ENCODE measurements at regions not wholly inside any gene's neighbourhood (a gene's known extent, or its start where the extent isn't known, plus 50 kb on each side); places are given as distances from the start of the nearest gene placed in this dataset.

DNA sequence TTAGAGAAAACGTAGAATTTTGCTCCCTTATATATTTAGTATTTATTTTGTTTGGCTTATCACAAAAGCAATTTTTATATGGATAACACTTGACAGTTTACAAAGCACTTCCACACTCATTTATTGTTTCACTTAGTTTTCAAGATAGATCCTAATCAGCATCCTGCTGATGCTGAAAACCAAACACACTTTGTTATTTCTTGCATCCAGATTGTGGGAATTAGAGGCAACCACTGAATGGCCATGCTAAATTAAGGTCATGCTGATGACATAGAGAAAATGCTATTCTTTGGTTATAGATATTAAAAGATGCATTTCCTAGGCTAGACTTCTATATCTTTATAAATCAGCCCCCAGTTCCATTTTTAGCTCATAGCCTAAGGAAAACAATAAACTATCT, 474.1 kb upstream of the KCNMB2 start:
- TF ChIP-seq, protein P1, sequence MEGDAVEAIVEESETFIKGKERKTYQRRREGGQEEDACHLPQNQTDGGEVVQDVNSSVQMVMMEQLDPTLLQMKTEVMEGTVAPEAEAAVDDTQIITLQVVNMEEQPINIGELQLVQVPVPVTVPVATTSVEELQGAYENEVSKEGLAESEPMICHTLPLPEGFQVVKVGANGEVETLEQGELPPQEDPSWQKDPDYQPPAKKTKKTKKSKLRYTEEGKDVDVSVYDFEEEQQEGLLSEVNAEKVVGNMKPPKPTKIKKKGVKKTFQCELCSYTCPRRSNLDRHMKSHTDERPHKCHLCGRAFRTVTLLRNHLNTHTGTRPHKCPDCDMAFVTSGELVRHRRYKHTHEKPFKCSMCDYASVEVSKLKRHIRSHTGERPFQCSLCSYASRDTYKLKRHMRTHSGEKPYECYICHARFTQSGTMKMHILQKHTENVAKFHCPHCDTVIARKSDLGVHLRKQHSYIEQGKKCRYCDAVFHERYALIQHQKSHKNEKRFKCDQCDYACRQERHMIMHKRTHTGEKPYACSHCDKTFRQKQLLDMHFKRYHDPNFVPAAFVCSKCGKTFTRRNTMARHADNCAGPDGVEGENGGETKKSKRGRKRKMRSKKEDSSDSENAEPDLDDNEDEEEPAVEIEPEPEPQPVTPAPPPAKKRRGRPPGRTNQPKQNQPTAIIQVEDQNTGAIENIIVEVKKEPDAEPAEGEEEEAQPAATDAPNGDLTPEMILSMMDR (conservative IDR thresholded peaks at IDR 0.05; ENCODE audit: low read depth, low read length), result no peak
- no peak for DNase-seq (ENCODE audit: low read depth)
- no peak overlapping the region for H3K4me3 ChIP-seq (ENCODE audit: low read depth, low read length)

DNA sequence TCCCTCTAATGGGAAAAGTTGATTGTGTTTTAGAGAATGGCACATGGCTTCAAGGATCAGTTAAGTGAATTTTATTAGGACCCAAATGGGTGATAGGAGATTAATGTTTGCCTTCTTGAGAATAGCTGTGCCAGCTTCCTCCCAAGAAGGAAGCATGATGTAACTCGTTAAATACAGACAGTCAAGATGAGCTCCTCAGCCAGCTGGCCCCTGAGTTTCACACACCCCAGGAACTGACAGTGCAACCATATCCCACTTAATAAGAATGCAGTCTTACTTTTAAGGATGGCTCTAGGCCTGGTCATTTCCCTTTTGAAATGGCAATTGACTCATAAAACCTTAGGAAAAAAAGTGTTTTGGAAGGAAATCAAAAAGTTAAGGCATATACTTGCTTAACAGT, 472.8 kb upstream of the KCNMB2 start:
- TF ChIP-seq, protein P1 (conservative IDR thresholded peaks at IDR 0.05; ENCODE audit: low read depth, low read length), result no peak
- H3K4me3 ChIP-seq (ENCODE audit: low read depth, low read length), result no peak overlapping the region
- no peak for DNase-seq (ENCODE audit: low read depth)

DNA sequence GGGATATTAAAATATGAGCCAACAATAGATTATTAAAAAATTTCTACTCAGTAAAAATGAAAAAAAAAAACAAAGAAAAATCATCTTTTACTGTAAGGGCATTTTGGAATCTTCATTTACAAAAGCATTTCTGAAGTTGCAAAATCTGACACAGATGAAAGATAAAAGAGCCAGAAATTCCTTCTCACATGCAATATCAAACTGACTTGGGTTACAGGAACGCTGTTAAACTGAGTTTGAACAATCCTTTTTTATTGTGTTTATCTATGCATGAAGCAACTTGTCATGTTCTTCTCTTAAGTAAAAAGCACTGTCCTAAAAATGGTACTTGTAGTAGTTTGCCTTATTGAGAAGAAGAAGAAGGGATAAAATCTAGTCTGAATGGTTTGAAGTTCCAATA, 468.5 kb upstream of the KCNMB2 start:
- DNase-seq (ENCODE audit: low read depth), result no peak
- TF ChIP-seq, protein P1 (conservative IDR thresholded peaks at IDR 0.05; ENCODE audit: low read depth, low read length), result no peak
- H3K4me3 ChIP-seq (ENCODE audit: low read depth, low read length), result no peak overlapping the region

DNA sequence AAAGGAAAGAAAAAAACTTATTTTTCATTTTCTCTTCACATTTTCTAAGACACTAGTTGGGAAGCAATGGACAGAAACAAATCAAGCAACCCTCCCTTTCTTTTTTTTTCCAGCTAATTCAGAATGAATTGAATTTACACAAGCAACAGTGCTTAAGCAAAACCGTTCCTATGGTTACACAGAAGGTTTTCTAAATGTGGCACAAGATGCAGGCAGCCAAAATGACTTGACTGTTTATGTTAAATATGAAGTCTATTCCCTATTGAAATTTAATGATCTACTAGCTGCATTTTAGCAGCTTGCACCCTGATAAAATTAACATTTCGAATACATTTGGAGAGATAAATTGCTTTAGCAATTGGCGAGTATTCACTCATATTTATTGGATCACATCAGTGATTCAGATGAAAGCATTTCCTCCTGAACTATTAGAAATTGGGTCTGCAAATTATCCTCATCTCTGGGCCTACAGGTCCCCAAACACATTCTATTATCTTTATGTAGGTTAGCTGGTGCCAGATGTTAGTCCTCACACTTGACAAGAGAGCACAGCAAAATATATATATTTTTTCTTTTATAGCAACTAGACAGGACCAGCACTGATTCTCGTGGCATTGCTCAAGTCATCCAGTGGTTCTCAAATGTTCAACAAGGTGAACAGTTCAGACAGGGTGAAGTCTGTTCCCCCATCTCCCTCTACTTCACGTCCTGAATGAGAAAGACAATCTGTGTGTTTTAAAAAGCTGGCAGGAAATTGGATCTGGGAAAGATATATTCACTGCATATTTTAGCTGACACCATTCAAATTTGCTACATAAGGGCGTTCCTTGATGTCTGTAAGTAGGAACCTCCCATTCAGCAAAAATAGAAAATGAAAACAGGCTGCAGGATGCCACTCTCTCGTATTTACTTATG, 463.6 kb upstream of the KCNMB2 start:
- DNase-seq (ENCODE audit: low read depth), result peak; percentile 69
- TF ChIP-seq, protein P1 (conservative IDR thresholded peaks at IDR 0.05; ENCODE audit: low read depth, low read length), result no peak
- no peak overlapping the region for H3K4me3 ChIP-seq (ENCODE audit: low read depth, low read length)

DNA sequence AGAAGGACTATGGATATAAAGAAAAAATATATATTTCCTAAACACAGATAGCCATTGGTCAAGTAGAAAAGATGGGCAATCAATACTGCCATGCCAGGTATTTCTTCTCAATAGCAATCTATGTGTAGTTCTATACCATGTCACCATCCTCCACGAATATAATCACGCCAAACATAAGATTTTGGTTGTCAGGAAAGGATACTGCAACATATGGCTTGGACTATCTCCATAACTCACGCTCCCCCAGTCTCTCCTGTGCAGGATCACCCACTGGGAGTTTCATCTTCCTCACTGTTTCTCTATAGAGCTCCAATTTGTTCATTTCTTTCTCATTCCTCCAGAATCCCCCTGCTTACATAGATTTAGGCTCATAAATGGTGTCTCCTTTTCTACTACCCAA, 462.9 kb upstream of the KCNMB2 start:
- TF ChIP-seq, protein P1 (conservative IDR thresholded peaks at IDR 0.05; ENCODE audit: low read depth, low read length), result no peak
- no peak for DNase-seq (ENCODE audit: low read depth)
- H3K4me3 ChIP-seq (ENCODE audit: low read depth, low read length), result no peak overlapping the region

DNA sequence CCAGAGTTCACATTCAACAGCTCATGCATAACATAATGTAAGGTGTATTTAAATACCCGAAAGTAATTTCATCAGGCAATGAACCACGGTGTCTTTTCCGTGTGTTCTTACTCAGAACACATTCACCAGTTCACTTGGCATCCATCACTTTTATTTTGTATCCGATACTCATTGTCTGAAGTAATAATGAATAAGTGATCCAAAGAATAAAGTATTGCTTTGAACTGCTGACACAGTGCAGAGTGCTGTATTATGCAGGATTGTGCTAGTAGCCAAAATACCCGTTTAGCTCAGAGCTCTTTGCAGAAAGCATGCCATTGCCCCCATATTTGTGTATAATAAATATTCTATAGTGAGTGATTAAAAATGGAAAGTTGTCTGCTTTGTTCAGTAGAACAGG, 460.9 kb upstream of the KCNMB2 start:
- no peak overlapping the region for H3K4me3 ChIP-seq (ENCODE audit: low read depth, low read length)
- TF ChIP-seq, protein P1 (conservative IDR thresholded peaks at IDR 0.05; ENCODE audit: low read depth, low read length), result no peak
- no peak for DNase-seq (ENCODE audit: low read depth)

DNA sequence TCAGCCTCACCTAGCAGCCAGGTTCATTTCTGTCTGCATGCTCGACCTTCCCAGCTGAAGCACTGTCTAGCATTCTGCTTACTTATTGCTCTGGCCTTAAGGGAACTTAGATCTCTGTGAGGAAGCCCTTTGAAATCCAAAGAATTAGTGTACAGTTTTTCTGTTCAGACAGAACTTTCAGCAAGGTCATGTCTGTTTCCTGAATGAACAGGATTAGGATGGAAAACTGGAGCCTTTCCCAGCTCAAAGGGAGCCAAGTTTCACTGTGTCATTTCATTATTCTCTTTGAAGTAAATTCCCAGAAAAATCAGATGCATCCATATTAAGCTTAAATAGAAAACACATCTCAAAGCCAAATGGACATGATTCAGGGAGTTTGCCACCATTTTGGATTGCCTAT, 457.3 kb upstream of the KCNMB2 start:
- TF ChIP-seq, protein P1 (conservative IDR thresholded peaks at IDR 0.05; ENCODE audit: low read depth, low read length), result no peak
- no peak overlapping the region for H3K4me3 ChIP-seq (ENCODE audit: low read depth, low read length)
- DNase-seq (ENCODE audit: low read depth), result peak; percentile 67

All from choroid plexus epithelial cell (primary cell).